ENCODE measurements at regions not wholly inside any gene's neighbourhood (a gene's known extent, or its start where the extent isn't known, plus 50 kb on each side); places are given as distances from the start of the nearest gene placed in this dataset.
"Not testable (repeated sequence)": the region's sequence is repeated elsewhere in the genome, so short reads cannot be mapped to it uniquely, and the experiment has no call there.

DNA sequence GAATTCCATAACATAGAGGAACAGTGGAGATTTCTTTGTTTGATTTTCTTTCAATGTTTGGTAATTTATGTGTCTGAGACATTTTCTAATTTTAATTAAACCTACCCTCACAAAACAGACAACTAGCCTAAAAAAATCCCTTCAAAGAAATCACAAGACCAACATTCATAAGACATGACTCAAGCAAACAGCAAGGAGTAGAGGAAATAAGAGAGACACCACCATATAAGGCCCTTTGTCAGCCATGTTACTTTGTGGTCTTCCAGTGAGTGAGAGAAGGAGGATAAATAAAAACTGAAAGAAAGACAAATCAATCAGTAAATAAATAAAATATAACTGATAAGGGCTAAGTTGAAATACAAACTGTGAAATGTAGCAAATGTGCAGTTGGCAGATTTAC is 830.8 kb upstream of the SLC39A10 start:
- no peaks in the 10 kb centered on the region for H3K9me3 ChIP-seq (ENCODE audit: control insufficient read depth in 2 of 2, low read length in 2 of 2)
- no peaks in the 10 kb centered on the region for H3K36me3 ChIP-seq (ENCODE audit: control insufficient read depth in 2 of 2, insufficient read depth in 2 of 2, low read length in 2 of 2)
- no peaks in the 10 kb centered on the region for H3K4me1 ChIP-seq (ENCODE audit: control insufficient read depth, insufficient read depth, low read length)
- no peak overlapping the region for H3K27ac ChIP-seq (ENCODE audit: low read length)
- no peak overlapping the region for H3K9ac ChIP-seq (ENCODE audit: low read length in 2 of 2)
- H3K27me3 ChIP-seq (ENCODE audit: control insufficient read depth in 1 of 2, insufficient read depth in 2 of 2, low read length in 2 of 2): no peaks in the 10 kb centered on the region
- H3K4me3 ChIP-seq (ENCODE audit: low read length in 2 of 2): no peak overlapping the region

DNA sequence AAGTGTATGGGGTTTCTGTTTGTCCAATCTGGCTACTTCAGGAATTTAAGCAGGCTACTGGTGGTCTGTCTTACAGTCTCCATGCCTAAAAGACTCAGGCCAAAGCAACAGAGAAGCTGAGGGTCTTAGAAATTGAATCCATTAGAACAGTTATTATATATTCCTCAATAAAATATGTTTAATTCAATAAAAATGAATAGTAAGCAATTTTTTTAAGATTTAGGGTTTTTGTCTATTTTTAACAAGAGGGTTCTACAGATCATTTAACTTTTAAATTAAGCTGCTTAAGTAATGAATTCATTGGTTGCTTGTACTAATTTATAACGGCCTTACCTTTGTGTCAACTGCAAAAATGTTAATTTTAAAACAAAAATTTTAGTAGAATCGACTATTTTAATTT is 832.6 kb upstream of the SLC39A10 start:
- no peak overlapping the region for H3K27ac ChIP-seq (ENCODE audit: low read length)
- no peaks in the 10 kb centered on the region for H3K27me3 ChIP-seq (ENCODE audit: control insufficient read depth in 1 of 2, insufficient read depth in 2 of 2, low read length in 2 of 2)
- H3K4me1 ChIP-seq (ENCODE audit: control insufficient read depth, insufficient read depth, low read length): no peaks in the 10 kb centered on the region
- no peaks in the 10 kb centered on the region for H3K36me3 ChIP-seq (ENCODE audit: control insufficient read depth in 2 of 2, insufficient read depth in 2 of 2, low read length in 2 of 2)
- no peak overlapping the region for H3K4me3 ChIP-seq (ENCODE audit: low read length in 2 of 2)
- no peak overlapping the region for H3K9ac ChIP-seq (ENCODE audit: low read length in 2 of 2)
- H3K9me3 ChIP-seq (ENCODE audit: control insufficient read depth in 2 of 2, low read length in 2 of 2): no peaks in the 10 kb centered on the region

DNA sequence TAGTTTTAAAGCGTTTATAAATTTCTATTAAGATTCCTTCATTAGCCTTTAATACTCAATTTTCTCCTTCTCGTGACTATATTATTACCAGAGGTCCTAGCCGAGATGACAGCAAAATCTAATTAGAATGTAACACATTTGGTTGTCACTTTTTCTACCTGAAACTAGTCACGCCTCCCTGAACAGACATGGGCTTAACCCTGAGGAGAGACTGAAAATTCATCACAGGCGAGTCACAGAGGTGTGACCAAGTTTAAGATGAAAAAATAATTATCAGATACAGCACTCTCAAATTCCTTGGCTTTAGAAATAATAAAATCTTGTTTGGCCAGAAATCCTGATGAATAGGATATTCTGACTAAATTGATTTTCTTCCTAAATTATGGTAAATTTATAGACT is 834.4 kb upstream of the SLC39A10 start:
- H3K27ac ChIP-seq (ENCODE audit: low read length): no peak overlapping the region

GRCh38 chr2:194822097-194822496 is 834.9 kb upstream of the SLC39A10 start:
- no peaks in the 10 kb centered on the region for H3K36me3 ChIP-seq (ENCODE audit: control insufficient read depth in 2 of 2, insufficient read depth in 2 of 2, low read length in 2 of 2)
- no peak overlapping the region for H3K9ac ChIP-seq (ENCODE audit: low read length in 2 of 2)
- H3K4me1 ChIP-seq (ENCODE audit: control insufficient read depth, insufficient read depth, low read length): no peaks in the 10 kb centered on the region
- no peaks in the 10 kb centered on the region for H3K27me3 ChIP-seq (ENCODE audit: control insufficient read depth in 1 of 2, insufficient read depth in 2 of 2, low read length in 2 of 2)
- H3K9me3 ChIP-seq (ENCODE audit: control insufficient read depth in 2 of 2, low read length in 2 of 2): no peaks in the 10 kb centered on the region
- no peak overlapping the region for H3K27ac ChIP-seq (ENCODE audit: low read length)
- no peak overlapping the region for H3K4me3 ChIP-seq (ENCODE audit: low read length in 2 of 2)

More for the DNA sequence above, 834.4 kb upstream of the SLC39A10 start:
- H3K9me3 ChIP-seq (ENCODE audit: control insufficient read depth in 2 of 2, low read length in 2 of 2): no peaks in the 10 kb centered on the region
- H3K36me3 ChIP-seq (ENCODE audit: control insufficient read depth in 2 of 2, insufficient read depth in 2 of 2, low read length in 2 of 2): no peaks in the 10 kb centered on the region
- no peaks in the 10 kb centered on the region for H3K27me3 ChIP-seq (ENCODE audit: control insufficient read depth in 1 of 2, insufficient read depth in 2 of 2, low read length in 2 of 2)
- H3K4me1 ChIP-seq (ENCODE audit: control insufficient read depth, insufficient read depth, low read length): no peaks in the 10 kb centered on the region
- no peak overlapping the region for H3K4me3 ChIP-seq (ENCODE audit: low read length in 2 of 2)
- H3K9ac ChIP-seq (ENCODE audit: low read length in 2 of 2): no peak overlapping the region

DNA sequence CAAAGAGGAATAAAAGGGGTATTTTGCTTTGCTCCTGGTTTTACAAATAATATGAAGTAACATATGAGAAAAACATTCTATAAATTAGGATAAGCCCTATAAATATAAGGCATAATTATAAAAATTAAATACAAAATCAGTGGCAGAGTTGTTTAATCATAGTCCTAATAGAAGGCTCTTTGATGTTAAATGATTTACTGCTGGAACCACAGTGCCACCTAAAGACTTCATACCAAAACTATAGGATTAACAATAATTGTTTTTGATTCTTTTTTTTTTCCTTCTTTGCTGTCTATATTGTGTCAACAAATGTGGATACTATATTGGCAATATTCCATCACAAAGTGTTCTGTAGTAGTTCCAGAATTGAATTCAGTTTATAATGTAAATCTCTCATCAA is 837.7 kb upstream of the SLC39A10 start:
- H3K27ac ChIP-seq (ENCODE audit: low read length): no peak overlapping the region
- H3K4me1 ChIP-seq (ENCODE audit: control insufficient read depth, insufficient read depth, low read length): no peaks in the 10 kb centered on the region
- no peaks in the 10 kb centered on the region for H3K9me3 ChIP-seq (ENCODE audit: control insufficient read depth in 2 of 2, low read length in 2 of 2)
- no peaks in the 10 kb centered on the region for H3K27me3 ChIP-seq (ENCODE audit: control insufficient read depth in 1 of 2, insufficient read depth in 2 of 2, low read length in 2 of 2)
- H3K4me3 ChIP-seq (ENCODE audit: low read length in 2 of 2): no peak overlapping the region
- no peaks in the 10 kb centered on the region for H3K36me3 ChIP-seq (ENCODE audit: control insufficient read depth in 2 of 2, insufficient read depth in 2 of 2, low read length in 2 of 2)
- H3K9ac ChIP-seq (ENCODE audit: low read length in 2 of 2): no peak overlapping the region

DNA sequence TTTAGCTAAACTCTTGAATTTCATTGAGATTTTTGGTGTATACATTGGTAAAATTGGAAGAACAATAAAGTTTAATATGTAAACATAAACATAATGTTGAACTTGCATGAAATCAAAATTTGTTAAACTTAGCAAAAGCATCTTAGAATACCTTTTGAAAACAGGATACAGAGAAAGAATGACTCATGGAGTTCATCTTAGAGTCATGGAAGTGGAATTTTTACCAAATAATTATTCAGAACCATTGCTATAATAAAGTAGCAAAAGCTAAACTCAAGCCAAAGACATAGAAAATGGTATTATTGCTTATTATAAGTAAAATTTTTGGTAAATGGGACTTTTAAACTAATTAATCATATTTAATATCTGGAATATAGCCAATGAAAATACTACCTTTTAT is 841.6 kb upstream of the SLC39A10 start:
- Histone ChIP-seq H3K4me1 (ENCODE audit: control insufficient read depth, insufficient read depth, low read length) (no peaks in the 10 kb centered on the region), H3K4me3 (ENCODE audit: low read length in 2 of 2) (no peak overlapping the region), H3K9ac (ENCODE audit: low read length in 2 of 2) (no peak overlapping the region), H3K36me3 (ENCODE audit: control insufficient read depth in 2 of 2, insufficient read depth in 2 of 2, low read length in 2 of 2) (no peaks in the 10 kb centered on the region), H3K27ac (ENCODE audit: low read length) (no peak overlapping the region), H3K9me3 (ENCODE audit: control insufficient read depth in 2 of 2, low read length in 2 of 2) (no peaks in the 10 kb centered on the region), H3K27me3 (ENCODE audit: control insufficient read depth in 1 of 2, insufficient read depth in 2 of 2, low read length in 2 of 2) (no peaks in the 10 kb centered on the region)

DNA sequence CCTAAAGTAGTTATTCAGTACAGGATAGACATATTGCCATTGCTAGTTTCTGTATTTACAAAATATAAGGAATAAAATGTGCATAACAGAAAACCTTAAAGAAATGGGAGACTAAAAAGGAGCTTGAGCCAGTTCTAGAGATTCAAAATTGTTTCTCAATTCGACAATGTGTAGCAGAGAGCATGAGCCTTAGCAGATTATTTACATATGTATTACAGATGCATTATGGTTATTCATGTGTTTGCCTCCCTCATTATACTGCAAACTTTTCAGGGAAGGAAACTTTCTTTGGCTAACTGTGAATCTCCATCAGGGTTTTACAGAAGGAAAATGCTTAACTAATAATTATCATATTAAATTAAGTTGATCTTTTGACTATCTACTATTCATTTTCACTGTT is 854.4 kb upstream of the SLC39A10 start:
- H3K4me3 ChIP-seq (ENCODE audit: low read length in 2 of 2): no peak overlapping the region

DNA sequence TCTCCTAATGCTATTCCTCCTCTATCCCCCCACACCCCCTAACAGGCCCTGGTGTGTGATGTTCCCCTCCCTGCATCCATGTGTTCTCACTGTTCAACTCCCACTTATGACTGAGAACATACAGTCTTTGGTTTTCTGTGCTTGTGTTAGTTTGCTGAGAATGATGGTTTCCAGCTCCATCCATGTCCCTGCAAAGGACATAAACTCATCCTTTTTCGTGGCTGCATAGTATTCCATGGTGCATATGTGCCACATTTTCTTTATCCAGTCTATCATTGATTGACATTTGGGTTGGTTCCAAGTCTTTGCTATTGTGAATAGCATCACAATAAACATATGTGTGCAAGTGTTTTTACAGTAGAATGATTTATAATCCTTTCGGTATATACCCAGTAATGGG is 870.0 kb upstream of the SLC39A10 start:
- H3K4me3 ChIP-seq (ENCODE audit: low read length in 2 of 2); H3K9ac ChIP-seq (ENCODE audit: low read length in 2 of 2); H3K27ac ChIP-seq (ENCODE audit: low read length); H3K27me3 ChIP-seq (ENCODE audit: control insufficient read depth in 1 of 2, insufficient read depth in 2 of 2, low read length in 2 of 2); H3K9me3 ChIP-seq (ENCODE audit: control insufficient read depth in 2 of 2, low read length in 2 of 2); H3K4me1 ChIP-seq (ENCODE audit: control insufficient read depth, insufficient read depth, low read length); H3K36me3 ChIP-seq (ENCODE audit: control insufficient read depth in 2 of 2, insufficient read depth in 2 of 2, low read length in 2 of 2): not testable (repeated sequence)

More for the DNA sequence above, 854.4 kb upstream of the SLC39A10 start:
- H3K9me3 ChIP-seq (ENCODE audit: control insufficient read depth in 2 of 2, low read length in 2 of 2): no peaks in the 10 kb centered on the region
- H3K27me3 ChIP-seq (ENCODE audit: control insufficient read depth in 1 of 2, insufficient read depth in 2 of 2, low read length in 2 of 2): no peaks in the 10 kb centered on the region
- H3K36me3 ChIP-seq (ENCODE audit: control insufficient read depth in 2 of 2, insufficient read depth in 2 of 2, low read length in 2 of 2): no peaks in the 10 kb centered on the region
- no peaks in the 10 kb centered on the region for H3K4me1 ChIP-seq (ENCODE audit: control insufficient read depth, insufficient read depth, low read length)
- no peak overlapping the region for H3K27ac ChIP-seq (ENCODE audit: low read length)
- no peak overlapping the region for H3K9ac ChIP-seq (ENCODE audit: low read length in 2 of 2)

- H3K27me3 ChIP-seq (ENCODE audit: control insufficient read depth in 1 of 2, insufficient read depth in 2 of 2, low read length in 2 of 2); H3K27ac ChIP-seq (ENCODE audit: low read length); H3K9me3 ChIP-seq (ENCODE audit: control insufficient read depth in 2 of 2, low read length in 2 of 2); H3K4me1 ChIP-seq (ENCODE audit: control insufficient read depth, insufficient read depth, low read length); H3K9ac ChIP-seq (ENCODE audit: low read length in 2 of 2); H3K4me3 ChIP-seq (ENCODE audit: low read length in 2 of 2); H3K36me3 ChIP-seq (ENCODE audit: control insufficient read depth in 2 of 2, insufficient read depth in 2 of 2, low read length in 2 of 2): not testable (repeated sequence)
These were observed 885.6 kb upstream of the SLC39A10 start for GRCh38 chr2:194771394-194771793.

DNA sequence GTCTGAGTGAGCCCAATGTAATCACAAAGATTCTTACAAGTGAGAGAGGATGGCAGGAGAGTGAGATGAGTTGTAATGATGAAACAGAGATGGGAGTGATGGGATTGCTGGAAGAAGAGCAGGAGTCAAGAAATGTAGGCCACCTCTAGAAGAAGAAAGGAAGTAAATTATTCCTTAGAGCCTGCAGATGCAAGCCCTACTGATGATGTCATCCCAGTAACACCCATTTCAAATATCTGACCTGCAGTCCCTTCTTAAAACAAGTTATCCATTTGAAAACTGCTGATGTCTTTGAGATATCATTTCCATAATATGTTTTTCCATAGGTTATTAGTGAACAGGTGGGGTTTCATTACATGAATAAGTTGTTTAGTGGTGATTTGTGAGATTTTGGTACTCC is 888.0 kb upstream of the SLC39A10 start:
- H3K4me3 ChIP-seq (ENCODE audit: low read length in 2 of 2): no peak overlapping the region
- peaks cover 0 to 3% of the 10 kb centered on the region in 2 donors for H3K9me3 ChIP-seq (ENCODE audit: control insufficient read depth in 2 of 2, low read length in 2 of 2)
- no peak overlapping the region for H3K27ac ChIP-seq (ENCODE audit: low read length)
- H3K4me1 ChIP-seq (ENCODE audit: control insufficient read depth, insufficient read depth, low read length): no peaks in the 10 kb centered on the region
- no peaks in the 10 kb centered on the region for H3K36me3 ChIP-seq (ENCODE audit: control insufficient read depth in 2 of 2, insufficient read depth in 2 of 2, low read length in 2 of 2)
- H3K27me3 ChIP-seq (ENCODE audit: control insufficient read depth in 1 of 2, insufficient read depth in 2 of 2, low read length in 2 of 2): no peaks in the 10 kb centered on the region
- no peak overlapping the region for H3K9ac ChIP-seq (ENCODE audit: low read length in 2 of 2)

GRCh38 chr2:194765723-194766122 is 891.3 kb upstream of the SLC39A10 start:
- H3K4me1 ChIP-seq (ENCODE audit: control insufficient read depth, insufficient read depth, low read length): no peaks in the 10 kb centered on the region

DNA sequence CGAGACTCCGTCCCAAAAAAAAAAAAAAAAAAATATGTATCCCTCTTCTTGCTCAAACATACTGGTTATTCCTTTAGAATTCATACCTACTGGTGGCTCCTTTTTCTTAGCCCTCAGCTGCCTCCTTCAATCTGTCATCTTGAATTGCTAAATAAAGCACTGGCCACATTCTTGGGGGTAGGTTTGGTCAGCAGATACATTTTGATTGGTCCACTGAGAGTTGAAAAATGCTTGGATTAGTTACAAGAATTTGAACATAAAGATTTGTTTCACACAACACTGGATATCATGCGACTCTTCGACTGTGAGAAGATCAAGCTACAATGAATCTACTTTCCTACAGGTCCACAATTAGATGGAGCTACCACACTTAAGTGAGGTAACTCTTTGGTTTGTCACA is 906.1 kb upstream of the SLC39A10 start:
- no peak overlapping the region for H3K4me3 ChIP-seq (ENCODE audit: low read length in 2 of 2)
- H3K4me1 ChIP-seq (ENCODE audit: control insufficient read depth, insufficient read depth, low read length): no peaks in the 10 kb centered on the region
- no peaks in the 10 kb centered on the region for H3K36me3 ChIP-seq (ENCODE audit: control insufficient read depth in 2 of 2, insufficient read depth in 2 of 2, low read length in 2 of 2)
- no peak overlapping the region for H3K9ac ChIP-seq (ENCODE audit: low read length in 2 of 2)
- no peaks in the 10 kb centered on the region for H3K9me3 ChIP-seq (ENCODE audit: control insufficient read depth in 2 of 2, low read length in 2 of 2)
- H3K27me3 ChIP-seq (ENCODE audit: control insufficient read depth in 1 of 2, insufficient read depth in 2 of 2, low read length in 2 of 2): no peaks in the 10 kb centered on the region
- no peak overlapping the region for H3K27ac ChIP-seq (ENCODE audit: low read length)

More at GRCh38 chr2:194765723-194766122, 891.3 kb upstream of the SLC39A10 start:
- no peak overlapping the region for H3K4me3 ChIP-seq (ENCODE audit: low read length in 2 of 2)
- no peaks in the 10 kb centered on the region for H3K27me3 ChIP-seq (ENCODE audit: control insufficient read depth in 1 of 2, insufficient read depth in 2 of 2, low read length in 2 of 2)
- H3K9me3 ChIP-seq (ENCODE audit: control insufficient read depth in 2 of 2, low read length in 2 of 2): no peaks in the 10 kb centered on the region
- H3K36me3 ChIP-seq (ENCODE audit: control insufficient read depth in 2 of 2, insufficient read depth in 2 of 2, low read length in 2 of 2): no peaks in the 10 kb centered on the region
- H3K27ac ChIP-seq (ENCODE audit: low read length): no peak overlapping the region
- H3K9ac ChIP-seq (ENCODE audit: low read length in 2 of 2): no peak overlapping the region

Data from stomach smooth muscle (tissue), 2 donors.